ENCODE measurements at regions not wholly inside any gene's neighbourhood (a gene's known extent, or its start where the extent isn't known, plus 50 kb on each side); places are given as distances from the start of the nearest gene placed in this dataset.

DNA sequence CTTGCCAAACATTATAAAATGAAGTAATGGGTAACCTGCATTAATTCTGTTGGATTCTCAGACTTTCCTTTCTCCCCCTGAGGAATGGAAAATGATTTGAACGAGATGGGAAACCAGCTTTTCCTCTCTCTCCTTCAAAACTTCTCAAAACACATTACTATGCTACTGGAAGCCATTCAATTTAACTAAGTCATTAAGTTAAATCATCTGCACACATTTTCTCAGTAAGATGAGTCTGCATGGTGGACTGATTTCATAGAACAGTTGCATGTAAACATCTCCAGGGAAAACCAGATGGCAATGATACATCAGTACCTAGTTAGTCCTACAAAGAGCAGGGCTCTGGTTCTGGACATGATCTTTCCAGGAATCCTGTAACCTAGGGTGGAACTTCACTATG is 59.9 kb downstream of the BMP4 start:
- peak; percentile 26 for DNase-seq

DNA sequence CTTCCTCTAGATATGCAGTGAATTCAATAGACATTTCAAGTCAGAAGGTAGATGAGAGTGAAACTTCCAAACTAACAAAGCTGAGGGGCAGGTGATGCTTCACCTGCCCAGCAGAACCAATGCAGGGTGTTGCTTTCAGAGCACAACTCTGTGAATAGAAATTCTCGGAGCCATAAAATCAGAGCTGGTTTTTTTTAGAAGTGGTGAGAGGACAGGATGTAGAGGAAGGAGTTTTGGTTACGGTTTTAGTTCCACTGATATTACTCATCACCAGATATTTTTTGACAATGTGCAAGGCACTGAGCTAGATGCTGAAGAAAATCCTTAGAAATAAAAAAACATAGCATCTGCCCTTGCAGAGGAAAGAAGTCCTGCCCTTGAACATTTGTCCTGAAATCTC is 62.2 kb downstream of the BMP4 start:
- DNase-seq = no peak

DNA sequence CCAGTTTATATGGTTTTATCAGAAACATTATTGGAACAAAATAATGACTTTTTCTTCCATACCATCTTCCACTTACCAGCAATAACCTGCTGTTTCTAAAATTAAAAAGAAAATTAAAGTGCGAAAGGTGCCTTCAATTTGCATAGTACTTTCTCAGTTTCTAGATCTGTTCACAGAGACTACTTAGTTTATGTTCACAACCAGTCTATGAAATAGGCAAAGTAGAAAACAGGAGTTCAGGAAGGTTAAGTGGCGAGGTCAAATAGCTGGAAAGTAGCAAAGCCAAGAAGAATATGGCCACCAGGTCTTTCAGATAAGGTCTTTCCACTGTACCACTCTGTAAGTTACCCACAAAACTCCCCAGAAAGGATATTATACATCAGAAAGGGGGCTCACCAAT is 63.3 kb downstream of the BMP4 start:
- no peak for DNase-seq

DNA sequence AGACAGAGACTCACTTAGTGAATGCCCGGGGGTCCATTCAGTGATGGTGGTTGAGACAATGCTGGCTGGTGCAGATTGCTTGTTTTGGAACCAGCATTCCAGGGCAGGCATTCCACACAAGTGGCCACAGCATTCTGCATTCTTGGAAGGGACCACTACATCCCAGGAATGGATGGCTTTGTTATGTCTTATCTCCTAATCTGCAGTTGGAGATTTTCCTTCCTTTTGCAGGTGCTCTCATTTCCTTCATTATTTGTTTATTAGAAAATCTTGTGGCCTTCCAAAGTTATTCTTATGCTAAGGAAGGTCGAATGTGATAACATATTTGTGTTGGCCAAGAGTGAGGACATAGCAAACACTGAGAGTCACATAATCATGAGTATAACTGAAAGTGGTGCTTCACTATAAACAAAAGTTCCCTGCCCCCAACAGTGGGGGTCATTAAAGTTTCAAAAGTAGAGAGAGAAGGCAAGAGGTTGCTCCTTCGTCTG is 66.0 kb downstream of the BMP4 start:
- DNase-seq = no peak

DNA sequence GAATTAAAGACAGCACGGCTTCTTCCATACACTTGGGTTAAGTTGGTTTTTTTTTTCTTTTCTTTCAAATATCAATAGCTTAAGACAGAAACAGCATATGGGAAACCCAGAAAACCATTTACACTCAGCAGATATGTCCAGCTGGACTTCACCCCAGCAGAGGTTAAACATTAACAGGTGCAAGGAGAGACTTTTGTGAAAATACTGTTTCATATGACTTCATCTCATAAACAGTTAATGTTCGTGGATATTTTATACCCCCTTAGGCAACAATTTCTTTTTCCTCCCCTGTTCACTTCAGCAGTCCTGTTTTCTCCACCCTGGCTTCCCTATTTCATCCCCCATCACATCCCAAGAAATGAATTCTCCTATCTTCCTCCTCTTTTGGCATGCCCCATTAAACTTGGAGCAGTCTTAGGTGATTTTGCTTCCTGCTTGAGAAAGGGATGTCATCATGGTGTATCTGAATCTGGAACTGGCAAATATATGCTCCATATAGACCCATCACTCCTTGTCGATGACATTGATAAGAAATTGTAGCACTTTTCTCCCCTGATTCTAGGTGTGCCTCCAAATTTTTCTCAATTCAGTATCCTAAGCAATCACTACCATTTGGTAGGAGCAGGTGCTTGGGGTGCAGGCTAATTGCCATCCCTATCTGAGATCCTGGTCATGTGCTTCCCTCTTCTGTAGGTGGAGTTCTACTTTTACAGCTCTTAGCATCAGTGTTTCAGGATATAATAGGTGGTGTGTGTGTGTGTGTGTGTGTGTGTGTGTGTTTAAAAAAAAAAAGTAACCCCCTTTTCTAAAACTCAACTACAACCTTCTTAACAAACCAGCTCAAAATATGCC is 67.9 kb downstream of the BMP4 start:
- no peak for DNase-seq

DNA sequence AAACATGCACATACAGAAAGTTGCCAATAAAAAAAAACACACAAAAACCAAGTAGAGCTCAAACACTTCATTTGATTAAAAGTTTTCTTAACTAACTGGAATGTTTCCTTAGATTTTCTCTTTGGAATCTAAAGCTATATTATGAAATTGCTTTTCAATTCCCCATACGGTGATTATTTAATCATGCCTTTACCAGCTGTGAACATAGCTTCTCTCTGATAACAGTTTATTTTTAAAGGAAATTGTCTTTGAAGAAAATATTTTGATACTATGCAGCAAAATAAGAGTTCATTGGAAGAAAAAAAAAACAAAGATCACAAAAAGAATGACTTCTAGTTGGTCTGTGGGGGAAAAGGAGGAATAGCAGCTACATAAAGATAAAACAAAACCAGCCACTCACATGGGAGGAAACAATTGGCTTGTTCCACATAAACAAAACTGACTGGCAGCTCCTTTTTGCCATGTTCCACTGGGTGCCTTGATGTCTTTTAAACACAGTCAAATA is 71.4 kb downstream of the BMP4 start:
- no peak for DNase-seq

DNA sequence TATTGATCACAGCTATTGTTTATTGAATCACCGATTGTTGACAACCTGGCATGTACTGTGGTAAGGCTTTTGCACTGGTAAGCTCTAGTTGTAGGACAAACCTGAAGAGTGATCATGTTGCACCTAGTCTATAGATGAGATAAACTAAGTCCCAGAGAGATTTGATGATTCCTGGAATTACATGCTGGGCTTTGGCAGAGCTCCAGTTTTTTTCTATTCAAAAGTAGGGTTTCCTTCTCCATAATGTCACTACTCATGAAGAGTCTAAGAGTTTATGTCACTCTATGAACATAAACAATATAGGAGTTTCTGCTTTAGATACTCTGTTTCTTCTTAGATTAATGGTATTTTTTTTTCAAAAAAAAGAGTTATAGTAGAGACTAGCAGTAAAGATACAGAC is 72.0 kb downstream of the BMP4 start:
- no peak for DNase-seq

DNA sequence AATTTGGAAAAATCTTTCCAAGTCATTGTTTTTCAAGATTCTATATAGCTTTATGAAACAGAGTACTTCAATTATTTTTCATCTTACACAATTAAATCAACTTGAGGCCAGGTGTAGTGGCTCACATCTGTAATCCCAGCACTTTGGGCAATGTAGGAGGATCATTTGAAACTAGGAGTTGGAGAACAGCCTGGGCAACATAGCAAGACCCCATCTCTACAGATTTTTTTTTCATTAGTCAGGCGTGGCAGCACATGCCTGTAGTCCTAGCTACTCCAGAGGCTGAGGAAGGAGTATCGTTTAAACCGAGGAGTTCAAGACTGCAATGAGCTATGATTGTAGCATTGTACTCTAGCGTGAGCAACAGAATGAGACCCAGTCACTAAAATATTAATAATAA is 72.9 kb downstream of the BMP4 start:
- DNase-seq = no peak

DNA sequence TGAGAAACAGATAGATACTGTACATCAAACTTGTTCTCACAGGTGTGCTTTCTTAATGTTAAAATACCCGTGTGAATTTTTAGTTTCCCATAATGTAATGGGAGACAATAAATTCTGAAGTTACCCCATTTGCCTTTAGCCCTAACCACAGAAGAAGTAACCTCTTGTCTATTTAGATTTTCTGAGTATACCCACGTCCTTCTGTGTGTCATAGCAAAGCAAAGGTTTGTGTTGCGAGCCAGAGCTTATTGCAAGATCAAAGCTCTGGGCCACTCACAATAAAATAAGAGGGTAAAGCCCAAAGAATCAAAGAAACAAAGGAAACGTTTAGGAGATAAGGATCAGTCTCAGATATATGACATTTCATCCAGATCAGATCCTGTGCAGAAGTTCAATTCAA is 73.9 kb downstream of the BMP4 start:
- DNase-seq = no peak

DNA sequence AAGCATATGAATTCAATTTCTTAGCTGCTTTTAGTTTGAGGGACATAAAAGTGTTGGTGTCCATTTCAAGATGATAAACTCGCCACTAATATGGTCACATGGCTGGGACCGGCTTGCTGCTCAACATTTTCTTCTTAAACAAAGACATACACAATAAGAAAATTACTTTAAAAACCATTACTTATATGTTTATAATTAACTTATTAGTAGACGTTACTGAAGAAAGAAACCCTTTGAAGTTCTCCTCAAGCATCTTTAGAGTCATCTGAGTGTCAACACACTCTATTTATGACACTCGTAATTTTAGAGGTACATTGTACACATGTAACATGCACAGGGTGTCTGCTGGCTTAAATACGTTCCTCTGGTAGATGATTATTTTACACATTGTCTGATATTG is 74.7 kb downstream of the BMP4 start:
- no peak for DNase-seq

DNA sequence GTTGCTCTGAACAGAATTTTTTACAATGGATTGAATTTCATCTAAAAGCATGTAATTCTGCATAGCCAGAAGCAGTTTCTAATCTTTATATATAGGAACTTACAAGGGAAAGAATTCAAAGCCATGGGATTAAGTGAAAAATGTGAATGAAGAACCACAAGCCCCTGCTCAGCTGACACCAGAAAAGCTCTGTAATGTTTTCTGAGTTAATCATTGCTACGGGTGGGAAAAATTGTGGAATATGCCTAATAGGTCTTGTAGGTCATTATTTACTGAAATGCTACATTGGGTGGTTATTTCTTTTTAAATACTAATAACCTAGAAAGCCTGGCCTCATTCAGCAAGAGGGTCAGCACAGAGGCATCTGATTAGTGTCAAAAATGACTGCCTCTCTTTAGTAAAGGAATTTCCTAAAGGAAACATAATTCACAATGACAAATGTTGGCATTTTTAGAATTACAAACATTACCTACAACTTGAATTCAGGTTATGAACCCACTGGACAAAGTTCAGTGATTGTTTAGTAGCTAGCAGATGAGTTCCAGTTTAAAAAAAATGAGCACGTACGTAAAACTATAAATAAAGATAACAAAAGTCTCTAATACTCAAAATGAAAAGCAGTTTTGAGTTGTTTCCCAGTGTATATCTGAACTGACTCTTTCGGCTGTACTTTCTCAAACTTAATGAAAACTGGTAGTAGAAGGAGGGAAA is 75.3 kb downstream of the BMP4 start:
- DNase-seq = peak; percentile 68

DNA sequence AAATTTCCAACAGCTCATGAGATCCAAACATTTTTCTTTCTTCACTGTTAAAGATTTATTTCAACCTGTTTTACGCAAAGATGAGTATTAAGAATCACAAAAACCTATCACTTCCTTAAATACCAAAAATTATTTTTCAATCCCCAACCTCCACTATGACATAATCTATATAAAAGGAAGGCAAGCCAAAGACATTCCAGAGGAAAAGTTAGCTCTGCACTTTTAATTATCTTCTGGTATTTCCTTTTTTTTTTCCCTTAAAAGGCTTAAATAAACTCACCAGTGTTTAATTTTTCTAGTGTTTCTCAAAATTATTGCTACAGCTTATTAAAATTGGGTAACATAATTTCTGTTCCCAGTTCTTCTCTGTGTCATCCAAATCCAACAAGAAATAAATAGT is 75.9 kb downstream of the BMP4 start:
- DNase-seq = no peak

DNA sequence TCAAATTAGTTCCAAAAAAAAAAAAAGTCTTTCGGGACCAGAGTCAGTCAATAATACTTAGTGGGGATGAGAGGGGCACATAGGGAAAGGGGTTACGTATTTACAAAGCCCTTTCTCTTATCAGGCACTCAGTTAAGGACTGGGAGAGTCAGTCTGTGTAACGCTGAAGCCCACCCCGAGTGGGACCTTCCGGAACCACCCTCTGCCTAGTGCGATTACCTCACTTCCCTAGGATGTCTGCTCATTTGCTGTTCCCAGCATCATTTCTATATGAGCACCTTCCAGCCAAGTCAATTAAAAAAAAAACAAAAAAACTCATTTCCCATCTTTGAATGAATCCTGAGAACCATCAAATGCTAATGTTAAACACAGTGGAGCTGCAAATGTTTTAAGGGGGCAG is 76.9 kb downstream of the BMP4 start:
- no peak for DNase-seq

DNA sequence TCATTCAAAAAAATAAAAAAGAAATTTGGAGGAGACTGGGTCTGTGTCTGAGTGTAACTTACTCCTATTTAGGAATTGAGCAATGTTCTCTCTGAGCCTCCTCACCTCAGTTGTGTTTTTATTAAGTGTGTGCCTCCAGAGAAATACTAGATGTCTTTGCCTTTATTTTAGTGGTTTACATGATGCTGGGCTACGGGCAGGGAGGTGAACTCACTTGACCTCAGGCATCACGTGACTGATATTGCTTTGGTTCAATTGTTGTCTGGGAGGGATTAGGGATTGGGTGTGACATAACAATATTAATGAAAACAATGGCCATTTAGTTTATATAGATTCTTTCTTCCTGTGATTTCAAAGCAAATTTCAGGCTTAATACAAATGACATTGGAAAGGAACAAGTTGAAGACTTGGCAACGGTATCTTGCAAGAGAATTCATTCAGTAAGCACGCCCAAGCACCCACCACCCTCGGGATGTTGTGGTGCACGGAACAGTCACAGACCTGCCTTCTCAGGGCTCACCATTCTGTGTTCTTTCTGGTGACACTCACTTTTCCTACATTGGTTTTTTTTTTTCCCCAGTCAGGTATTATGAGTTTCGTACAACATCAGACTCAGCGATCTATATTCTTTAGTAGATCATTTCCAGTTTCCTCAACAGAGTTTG is 77.5 kb downstream of the BMP4 start:
- DNase-seq = no peak

DNA sequence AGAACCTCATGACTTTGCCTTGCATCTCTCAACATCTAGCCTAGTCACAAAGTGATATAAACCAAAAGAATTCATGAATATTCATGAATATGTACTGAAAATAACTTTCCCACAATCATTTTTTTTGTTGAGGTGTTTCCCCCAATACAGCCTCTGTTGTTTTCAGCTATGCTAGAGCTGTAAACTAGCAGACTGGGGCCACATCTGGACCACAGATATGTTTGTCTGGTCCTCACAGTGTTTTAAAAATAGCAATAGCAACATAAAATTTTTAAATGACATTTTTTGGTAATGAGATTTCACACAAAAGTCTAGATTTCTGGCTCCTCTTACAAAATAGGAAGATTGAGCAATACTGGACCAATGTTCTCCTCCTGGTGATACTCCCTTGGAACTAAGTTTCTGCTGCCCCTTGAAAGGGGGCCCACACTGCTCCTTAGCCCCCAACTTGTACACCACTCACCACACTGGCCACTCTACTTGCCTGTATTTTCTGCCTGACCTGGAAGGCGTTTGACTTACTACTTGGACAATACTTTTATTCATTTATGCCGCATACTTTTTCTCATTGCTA is 81.2 kb downstream of the BMP4 start:
- DNase-seq = no peak

DNA sequence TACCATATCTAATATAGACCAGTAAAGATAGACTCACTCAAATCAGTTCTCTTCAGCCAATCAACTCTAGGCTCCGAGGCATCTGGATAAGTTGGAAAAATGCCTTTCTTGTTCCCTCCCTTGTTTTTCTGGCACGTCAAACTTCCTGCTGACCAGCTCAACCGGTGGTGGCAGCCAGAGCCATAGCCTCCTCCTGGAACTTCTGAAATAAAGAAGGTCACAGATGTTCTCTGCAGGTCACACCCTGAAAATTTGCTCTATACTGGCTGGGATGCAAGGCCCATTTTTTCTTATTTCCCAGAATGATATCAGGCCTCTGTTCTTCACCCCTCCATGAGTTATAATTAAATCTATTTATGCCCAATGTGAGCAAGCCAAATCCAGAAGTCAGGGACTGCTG is 81.9 kb downstream of the BMP4 start:
- no peak for DNase-seq

DNA sequence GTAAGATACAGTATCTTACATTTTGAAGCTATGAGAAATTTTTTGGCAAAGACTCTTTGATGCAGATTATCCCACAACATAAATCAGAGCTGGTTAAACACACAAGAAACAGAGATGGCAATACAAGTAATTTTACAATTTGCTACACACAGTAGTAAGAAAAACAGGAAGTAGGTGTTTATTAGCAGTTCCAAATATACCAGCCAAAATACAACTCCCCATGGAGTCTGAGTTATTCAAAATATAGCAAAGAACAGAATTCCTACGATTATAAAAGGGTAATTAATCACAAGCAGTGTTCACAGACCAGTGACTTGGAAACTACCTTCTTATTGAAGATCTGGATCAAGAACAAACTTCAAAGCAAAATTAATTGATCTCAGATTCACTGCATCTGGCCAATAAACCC is 83.9 kb downstream of the BMP4 start:
- DNase-seq = no peak

DNA sequence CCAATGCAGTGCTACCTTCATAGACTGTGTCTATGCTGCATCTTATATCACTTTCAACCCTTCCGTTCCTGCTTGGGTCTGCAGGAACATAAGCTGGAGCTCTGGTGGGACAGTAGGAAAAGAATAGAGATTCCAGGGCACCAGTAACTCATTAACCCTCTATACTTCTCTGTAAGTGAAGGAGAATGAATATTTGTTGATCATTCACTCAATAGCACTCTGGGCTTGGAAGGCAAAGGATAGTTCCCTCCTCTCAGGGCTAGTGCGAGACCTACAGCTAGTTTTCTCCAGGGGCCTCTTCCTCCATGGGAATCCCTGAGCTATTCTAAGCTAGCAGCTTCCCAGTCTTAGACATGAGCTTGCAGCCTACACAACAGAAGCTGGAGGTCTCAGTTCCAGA is 84.7 kb downstream of the BMP4 start:
- no peak for DNase-seq

DNA sequence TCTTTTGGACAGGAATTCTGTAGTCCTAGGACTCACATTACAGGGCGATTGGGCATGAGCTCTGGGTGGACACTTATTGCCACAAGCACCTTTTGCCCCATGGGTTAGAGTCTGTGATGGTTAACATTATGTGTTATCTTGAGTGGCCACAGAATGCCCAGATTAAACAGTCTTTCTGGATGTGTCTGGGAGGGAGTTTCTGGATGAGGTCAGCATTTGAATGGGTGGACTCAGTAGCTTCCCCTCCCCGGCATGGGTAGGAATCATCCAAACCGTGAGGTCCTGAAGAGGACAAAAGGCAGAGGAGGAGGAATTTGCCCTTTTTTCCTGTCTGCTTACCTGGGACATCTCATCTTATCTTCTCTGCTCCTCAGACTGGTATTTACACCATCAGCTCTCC is 85.6 kb downstream of the BMP4 start:
- DNase-seq = no peak

DNA sequence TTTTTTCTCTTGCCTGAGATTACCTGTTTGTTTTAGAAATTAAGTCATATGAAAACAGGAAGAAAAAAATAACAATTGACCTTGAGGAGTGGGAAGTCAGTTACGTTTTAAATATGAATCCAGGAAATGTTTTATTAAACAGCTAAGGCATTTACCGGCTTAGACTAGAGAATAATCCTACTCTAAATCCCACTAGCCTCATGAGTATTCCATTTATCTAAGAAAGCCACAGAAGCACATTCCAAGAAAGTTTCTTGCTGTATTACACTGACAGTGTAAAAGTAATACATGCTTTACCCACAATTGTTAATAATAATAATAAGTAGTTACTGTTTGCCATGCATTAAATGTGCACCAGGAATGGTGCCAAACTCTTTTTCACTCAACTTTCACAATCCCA is 90.9 kb downstream of the BMP4 start:
- DNase-seq = no peak

DNA sequence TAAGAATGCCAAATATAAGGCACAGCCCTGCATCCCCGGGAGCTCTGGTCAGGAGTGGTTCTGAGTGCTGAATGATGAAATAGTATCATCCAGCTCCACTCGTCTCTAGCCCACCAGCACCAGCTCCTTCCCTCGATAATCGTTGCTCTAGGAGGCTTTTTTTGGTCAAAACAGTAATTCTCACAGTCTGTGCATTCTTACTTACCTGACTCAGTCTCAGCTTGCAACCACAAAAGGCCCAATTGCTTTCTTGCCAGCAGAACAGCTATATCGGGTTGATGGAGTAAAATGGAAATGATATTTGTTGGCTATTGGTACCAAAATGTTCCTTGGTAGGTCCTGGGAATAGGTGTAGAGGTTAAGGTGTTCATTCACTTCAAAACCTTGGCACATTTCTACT is 94.8 kb downstream of the BMP4 start:
- no peak for DNase-seq

DNA sequence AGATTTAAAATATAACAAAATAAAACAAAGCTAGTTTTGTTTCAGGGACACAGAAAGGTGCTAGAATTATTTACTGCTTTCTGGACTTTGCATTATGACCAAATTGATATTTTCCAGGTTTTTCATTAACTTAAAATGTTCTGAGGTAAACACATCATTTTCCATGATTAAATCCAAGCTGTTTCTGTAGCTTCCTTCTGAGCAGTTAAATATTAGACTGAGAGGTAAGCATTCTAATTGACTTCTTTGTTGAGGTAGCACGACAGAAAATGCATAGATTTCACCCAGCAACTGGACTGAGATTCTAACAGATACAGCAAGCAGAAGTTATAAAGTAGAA is 98.3 kb downstream of the BMP4 start:
- DNase-seq = no peak

DNA sequence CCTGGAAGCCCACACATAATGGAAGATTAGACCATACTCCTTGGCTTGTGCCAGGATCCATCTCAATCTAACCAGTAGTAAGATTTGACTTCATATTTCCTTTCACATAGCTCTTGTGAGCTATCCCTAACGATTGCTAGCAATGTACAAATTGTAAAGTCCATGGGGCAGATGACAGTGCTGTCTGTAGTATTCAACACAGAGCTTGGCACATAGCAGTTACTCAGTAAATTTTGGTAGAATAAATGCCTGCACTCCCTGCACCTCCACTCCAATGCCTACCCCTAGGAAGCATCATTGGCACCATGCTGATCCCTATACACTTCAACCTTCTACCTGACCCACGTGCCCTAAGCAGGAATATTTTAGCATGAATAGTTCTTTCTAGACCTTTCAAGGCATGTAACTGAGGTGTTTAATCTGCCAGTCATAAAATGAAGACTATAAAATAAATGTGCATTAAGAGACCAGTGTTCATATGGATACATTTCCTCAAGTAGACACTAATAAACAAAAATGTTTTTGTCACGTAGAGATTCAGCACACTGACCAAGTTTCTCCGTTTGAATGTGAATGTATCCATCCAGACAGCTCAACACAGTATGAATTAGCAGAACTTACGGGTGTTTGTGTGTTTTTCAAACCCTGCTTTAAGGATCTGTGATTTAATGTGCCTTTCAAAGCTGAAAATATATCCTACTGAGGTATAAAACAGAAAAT is 98.8 kb downstream of the BMP4 start:
- no peak for DNase-seq

All from eye (tissue), 1 donor.